ENCODE measurements at regions not wholly inside any gene's neighbourhood (a gene's known extent, or its start where the extent isn't known, plus 50 kb on each side); places are given as distances from the start of the nearest gene placed in this dataset.

DNA sequence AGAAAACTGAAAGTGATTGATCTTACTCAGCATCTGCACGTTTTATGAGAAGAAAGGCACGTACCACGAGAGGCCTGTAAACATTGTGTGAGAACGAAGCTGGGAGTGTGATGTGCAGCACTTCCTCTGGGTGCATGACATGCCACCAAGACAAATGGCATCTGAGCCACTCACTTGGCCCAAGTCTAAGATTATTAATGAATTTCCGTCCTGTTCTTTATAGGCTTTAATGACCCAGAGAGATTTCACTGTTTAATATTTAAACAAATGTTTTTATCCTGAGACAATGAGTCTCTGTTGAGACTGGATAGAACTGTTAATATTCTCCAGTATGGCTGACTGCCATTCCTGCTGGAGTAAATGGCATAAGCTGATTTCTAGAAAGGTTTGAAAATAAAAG, 172.6 kb upstream of the PHACTR1 start:
- Histone ChIP-seq H3K9ac (ENCODE audit: extremely low read depth, low read length, poor library complexity, severe bottlenecking) (no peak overlapping the region), H3K36me3 (ENCODE audit: control insufficient read depth, insufficient read depth, low read length) (no peaks in the 10 kb centered on the region), H3K27me3 (ENCODE audit: control insufficient read depth, insufficient read depth, low read length, poor library complexity, severe bottlenecking) (no peaks in the 10 kb centered on the region), H3K4me3 (ENCODE audit: low read length) (no peak overlapping the region), H3K27ac (ENCODE audit: low read depth, low read length) (no peak overlapping the region), H3K4me1 (ENCODE audit: control insufficient read depth, insufficient read depth, low read length) (no peaks in the 10 kb centered on the region), H3K9me3 (ENCODE audit: control insufficient read depth, low read length) (no peaks in the 10 kb centered on the region)
- Mint-ChIP-seq H3K27me3 (ENCODE audit: insufficient read depth) (peaks cover 3% of the 10 kb centered on the region), H3K36me3 (ENCODE audit: low read depth) (peaks cover 2% of the 10 kb centered on the region), H3K9me3 (peaks cover 12% of the 10 kb centered on the region), H3K27ac (no peak overlapping the region), H3K4me3 (no peak overlapping the region), H3K4me1 (no peaks in the 10 kb centered on the region)
- TF ChIP-seq, protein P1, sequence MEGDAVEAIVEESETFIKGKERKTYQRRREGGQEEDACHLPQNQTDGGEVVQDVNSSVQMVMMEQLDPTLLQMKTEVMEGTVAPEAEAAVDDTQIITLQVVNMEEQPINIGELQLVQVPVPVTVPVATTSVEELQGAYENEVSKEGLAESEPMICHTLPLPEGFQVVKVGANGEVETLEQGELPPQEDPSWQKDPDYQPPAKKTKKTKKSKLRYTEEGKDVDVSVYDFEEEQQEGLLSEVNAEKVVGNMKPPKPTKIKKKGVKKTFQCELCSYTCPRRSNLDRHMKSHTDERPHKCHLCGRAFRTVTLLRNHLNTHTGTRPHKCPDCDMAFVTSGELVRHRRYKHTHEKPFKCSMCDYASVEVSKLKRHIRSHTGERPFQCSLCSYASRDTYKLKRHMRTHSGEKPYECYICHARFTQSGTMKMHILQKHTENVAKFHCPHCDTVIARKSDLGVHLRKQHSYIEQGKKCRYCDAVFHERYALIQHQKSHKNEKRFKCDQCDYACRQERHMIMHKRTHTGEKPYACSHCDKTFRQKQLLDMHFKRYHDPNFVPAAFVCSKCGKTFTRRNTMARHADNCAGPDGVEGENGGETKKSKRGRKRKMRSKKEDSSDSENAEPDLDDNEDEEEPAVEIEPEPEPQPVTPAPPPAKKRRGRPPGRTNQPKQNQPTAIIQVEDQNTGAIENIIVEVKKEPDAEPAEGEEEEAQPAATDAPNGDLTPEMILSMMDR (conservative IDR thresholded peaks at IDR 0.05), result no peak
- DNase-seq, result no peak
- WGBS, 2 experiments (ENCODE audit: insufficient coverage in 1 of 2, insufficient read length in 1 of 2), result 90 to 97% methylated on average over 5 of the region's 5 CpGs

DNA sequence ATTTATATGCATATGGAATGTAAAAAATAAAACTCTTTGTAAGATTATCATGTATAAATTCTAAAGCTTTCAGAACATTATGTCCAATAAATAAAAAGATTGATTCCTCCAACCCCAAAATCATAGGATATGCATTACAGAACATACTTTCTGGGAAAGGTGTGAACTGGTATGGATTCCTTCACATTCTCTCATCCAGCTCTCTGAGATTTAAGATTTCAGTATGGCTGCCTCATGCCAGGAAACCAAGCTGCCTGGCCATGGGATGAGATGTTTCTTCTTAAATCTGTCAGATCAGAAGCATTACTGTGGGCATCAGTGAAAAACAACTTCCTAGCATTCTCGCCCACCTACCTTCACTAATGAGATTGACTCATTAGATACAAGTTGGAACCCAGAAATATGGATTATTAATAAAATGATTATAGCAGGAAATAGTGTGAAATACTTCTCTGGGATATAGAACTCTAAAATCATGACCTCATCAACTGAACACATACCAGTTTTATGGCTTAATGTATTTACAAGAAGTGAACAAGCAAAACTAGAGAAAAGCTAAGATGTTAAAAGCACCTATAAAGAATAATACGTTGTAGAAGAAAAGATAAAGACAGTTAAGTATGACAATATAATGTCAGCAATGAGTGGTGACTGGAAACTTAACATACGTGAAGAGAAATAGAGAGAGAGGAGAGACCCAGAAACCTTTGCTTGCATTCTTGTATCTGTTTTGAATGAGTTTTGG, 171.6 kb upstream of the PHACTR1 start:
- H3K4me1 Mint-ChIP-seq, result no peaks in the 10 kb centered on the region

DNA sequence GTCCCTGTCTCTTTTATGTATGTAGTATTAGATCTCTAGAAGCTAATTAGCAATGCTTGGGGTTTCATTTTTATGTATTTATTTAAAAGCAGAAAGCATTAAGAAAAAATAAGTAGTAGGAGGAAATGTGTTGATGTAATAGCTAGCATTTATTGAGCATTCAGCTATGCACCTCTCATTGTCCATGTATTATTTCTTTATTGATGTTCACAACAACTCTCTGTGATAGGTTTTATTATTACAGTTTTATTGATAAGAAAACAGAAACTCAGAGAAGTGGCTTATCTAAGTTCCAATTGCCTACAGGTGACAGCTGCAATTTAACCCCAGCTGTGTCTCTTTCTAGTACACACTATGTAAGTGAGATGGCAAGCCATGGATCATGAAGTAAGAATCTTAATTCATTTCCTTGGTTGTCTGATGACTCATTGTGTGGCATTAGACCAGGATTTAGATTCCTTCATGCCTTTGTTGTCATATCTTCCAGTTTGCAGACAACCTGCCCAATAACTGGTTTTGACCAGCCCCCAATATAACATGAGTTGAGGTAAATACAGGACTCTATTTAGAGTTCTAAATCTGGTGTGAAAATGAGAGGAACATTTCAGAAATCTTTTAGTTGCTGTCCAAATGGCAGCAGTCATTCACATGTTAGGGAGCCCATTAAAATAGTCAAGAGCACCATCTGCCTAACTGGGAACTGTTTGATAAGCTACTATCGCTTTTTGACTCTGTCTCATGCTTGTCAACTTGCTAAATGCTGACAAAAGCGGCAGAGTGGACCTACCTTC, 170.8 kb upstream of the PHACTR1 start:
- H3K36me3 ChIP-seq (ENCODE audit: control insufficient read depth, insufficient read depth, low read length), result no peaks in the 10 kb centered on the region
- peaks cover 2% of the 10 kb centered on the region for H3K36me3 Mint-ChIP-seq (ENCODE audit: low read depth)
- no peak for DNase-seq
- no peaks in the 10 kb centered on the region for H3K4me1 Mint-ChIP-seq
- H3K9me3 Mint-ChIP-seq, result peaks cover 17% of the 10 kb centered on the region
- H3K9ac ChIP-seq (ENCODE audit: extremely low read depth, low read length, poor library complexity, severe bottlenecking), result no peak overlapping the region
- 84% methylated on average over 2 of the region's 2 CpGs; no CpG with 5 or more reads in 1 of the 2 experiments for WGBS, 2 experiments (ENCODE audit: insufficient coverage in 1 of 2, insufficient read length in 1 of 2)
- H3K4me1 ChIP-seq (ENCODE audit: control insufficient read depth, insufficient read depth, low read length), result no peaks in the 10 kb centered on the region
- H3K27me3 ChIP-seq (ENCODE audit: control insufficient read depth, insufficient read depth, low read length, poor library complexity, severe bottlenecking), result no peaks in the 10 kb centered on the region
- no peak overlapping the region for H3K27ac ChIP-seq (ENCODE audit: low read depth, low read length)
- no peak overlapping the region for H3K4me3 ChIP-seq (ENCODE audit: low read length)
- TF ChIP-seq, protein P1 (conservative IDR thresholded peaks at IDR 0.05), result no peak
- no peak overlapping the region for H3K27ac Mint-ChIP-seq
- no peaks in the 10 kb centered on the region for H3K9me3 ChIP-seq (ENCODE audit: control insufficient read depth, low read length)
- no peak overlapping the region for H3K4me3 Mint-ChIP-seq
- H3K27me3 Mint-ChIP-seq (ENCODE audit: insufficient read depth), result peaks cover 3% of the 10 kb centered on the region

More for the DNA sequence above, 171.6 kb upstream of the PHACTR1 start:
- H3K4me3 ChIP-seq (ENCODE audit: low read length), result no peak overlapping the region
- DNase-seq, result no peak
- H3K4me1 ChIP-seq (ENCODE audit: control insufficient read depth, insufficient read depth, low read length), result no peaks in the 10 kb centered on the region
- no peak overlapping the region for H3K27ac ChIP-seq (ENCODE audit: low read depth, low read length)
- TF ChIP-seq, protein P1 (conservative IDR thresholded peaks at IDR 0.05), result no peak
- Mint-ChIP-seq H3K36me3 (ENCODE audit: low read depth) (peaks cover 2% of the 10 kb centered on the region), H3K4me3 (no peak overlapping the region), H3K9me3 (peaks cover 17% of the 10 kb centered on the region), H3K27me3 (ENCODE audit: insufficient read depth) (peaks cover 3% of the 10 kb centered on the region), H3K27ac (no peak overlapping the region)
- H3K9me3 ChIP-seq (ENCODE audit: control insufficient read depth, low read length), result no peaks in the 10 kb centered on the region
- no peaks in the 10 kb centered on the region for H3K36me3 ChIP-seq (ENCODE audit: control insufficient read depth, insufficient read depth, low read length)
- H3K27me3 ChIP-seq (ENCODE audit: control insufficient read depth, insufficient read depth, low read length, poor library complexity, severe bottlenecking), result no peaks in the 10 kb centered on the region
- no peak overlapping the region for H3K9ac ChIP-seq (ENCODE audit: extremely low read depth, low read length, poor library complexity, severe bottlenecking)
- WGBS, 2 experiments (ENCODE audit: insufficient coverage in 1 of 2, insufficient read length in 1 of 2), result 93 to 96% methylated on average over 2 to 3 of the region's 3 CpGs
